NCI-H146 treated with DMSO at 0.1 percent for 48 hours (cell line): ENCODE measurements at regions not wholly inside any gene's neighbourhood (a gene's known extent, or its start where the extent isn't known, plus 50 kb on each side); places are given as distances from the start of the nearest gene placed in this dataset.

Experiments
- DNase-seq: peaks from one replicate; lab custom pipeline; 2025; ENCODE audit not compliant: unreplicated experiment; lab: John Stamatoyannopoulos, UW

- no peak for DNase-seq
These were observed 119.6 kb downstream of the BTC start for GRCh38 chr4:74674750-74675149.

GRCh38 chr4:74675673-74676279 lies 118.5 kb downstream of the BTC start:
- peak; percentile 4 for DNase-seq

- no peak for DNase-seq
These were observed 111.6 kb downstream of the BTC start for GRCh38 chr4:74682567-74683359.

GRCh38 chr4:74692972-74693371 lies 101.4 kb downstream of the BTC start:
- no peak for DNase-seq
